ENCODE measurements at regions not wholly inside any gene's neighbourhood (a gene's known extent, or its start where the extent isn't known, plus 50 kb on each side); places are given as distances from the start of the nearest gene placed in this dataset.
A peak's percentile ranks its signal among the peaks of the same experiment; 100 is the strongest.

DNA sequence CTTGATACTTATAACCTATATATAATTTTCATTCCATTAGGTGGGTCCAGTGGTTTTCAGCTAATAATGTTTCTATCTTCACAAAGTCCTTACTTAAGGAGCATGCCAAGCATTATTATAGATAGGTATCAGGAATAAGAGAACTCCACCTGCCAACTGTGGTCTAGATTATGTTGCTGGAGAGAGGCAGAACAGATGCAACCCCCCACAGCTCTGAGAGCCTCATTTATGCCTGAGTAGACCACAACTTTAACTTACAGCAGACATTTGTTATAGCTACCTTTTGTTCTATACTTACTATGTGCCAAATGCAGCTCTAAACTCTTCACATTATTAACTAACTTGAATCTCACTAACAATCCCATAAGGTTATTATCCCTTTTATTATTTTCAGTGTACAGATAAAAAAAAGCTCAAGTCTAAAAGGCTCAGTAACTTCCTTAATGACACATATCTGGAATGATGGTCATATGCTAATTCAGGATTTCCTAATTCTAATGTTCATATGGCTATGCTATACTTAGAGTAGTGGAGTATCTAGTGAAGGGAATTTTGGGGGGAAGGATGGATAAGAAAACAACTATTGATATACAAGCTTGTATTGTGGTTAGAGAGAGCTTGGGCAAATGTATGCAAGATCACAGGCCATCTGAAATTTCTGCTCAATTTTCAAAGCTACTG, 119.1 kb upstream of the RND3 start:
- no peak for DNase-seq
- Mint-ChIP-seq H3K9me3 (ENCODE audit: unreplicated experiment) (no peaks in the 10 kb centered on the region), H3K36me3 (ENCODE audit: insufficient read depth, unreplicated experiment) (no peaks in the 10 kb centered on the region), H3K4me1 (ENCODE audit: low read depth, unreplicated experiment) (peaks cover 6% of the 10 kb centered on the region), H3K4me3 (ENCODE audit: unreplicated experiment) (no peak overlapping the region), H3K27me3 (ENCODE audit: insufficient read depth, unreplicated experiment) (no peaks in the 10 kb centered on the region), H3K27ac (ENCODE audit: unreplicated experiment) (no peak overlapping the region)
- BruUV-seq (replicated peaks), result no TSS peak
- no peak for TF ChIP-seq CTCF (IDR thresholded peaks at IDR 0.05; ENCODE audit: insufficient read depth in 1 of 2, low read depth in 1 of 2, low read length in 1 of 2, severe bottlenecking in 1 of 2, unreplicated experiment in 1 of 2)
- Histone ChIP-seq H3K36me3 (ENCODE audit: control insufficient read depth, insufficient read depth, low read length) (no peaks in the 10 kb centered on the region), H3K27me3 (replicated peaks; ENCODE audit: control insufficient read depth, insufficient read depth, low read length) (no peaks in the 10 kb centered on the region), H3K4me3 (ENCODE audit: low read depth, low read length) (no peak overlapping the region), H3K9me3 (peaks cover 10% of the 10 kb centered on the region), H3K4me1 (peaks cover 10% of the 10 kb centered on the region)
- ChIA-PET CTCF (no interaction called here), POLR2A (interaction anchor here (0.6 to 0.9 kb wide), 2 partner anchors 128 to 1020 kb away, joined by 3 read pairs; no protein-coding TSS in a partner anchor)
- intact Hi-C loops (cut with micrococcal nuclease; ENCODE audit: unreplicated experiment), result no loop called here

GRCh38 chr2:150605664-150606063, 118.2 kb upstream of the RND3 start:
- CTCF ChIA-PET, result no interaction called here
- Mint-ChIP-seq H3K4me1 (ENCODE audit: low read depth, unreplicated experiment) (peaks cover 4% of the 10 kb centered on the region), H3K27ac (ENCODE audit: unreplicated experiment) (no peak overlapping the region), H3K27me3 (ENCODE audit: insufficient read depth, unreplicated experiment) (no peaks in the 10 kb centered on the region), H3K4me3 (ENCODE audit: unreplicated experiment) (no peak overlapping the region), H3K36me3 (ENCODE audit: insufficient read depth, unreplicated experiment) (no peaks in the 10 kb centered on the region), H3K9me3 (ENCODE audit: unreplicated experiment) (no peaks in the 10 kb centered on the region)
- peaks cover 19% of the 10 kb centered on the region for H3K4me1 ChIP-seq
- H3K4me3 ChIP-seq (ENCODE audit: low read depth, low read length), result no peak overlapping the region
- H3K36me3 ChIP-seq (ENCODE audit: control insufficient read depth, insufficient read depth, low read length), result no peaks in the 10 kb centered on the region
- DNase-seq, result no peak
- no TSS peak for BruUV-seq (replicated peaks)
- TF ChIP-seq CTCF (IDR thresholded peaks at IDR 0.05; ENCODE audit: insufficient read depth in 1 of 2, low read depth in 1 of 2, low read length in 1 of 2, severe bottlenecking in 1 of 2, unreplicated experiment in 1 of 2), result no peak
- intact Hi-C loops (cut with micrococcal nuclease; ENCODE audit: unreplicated experiment), result no loop called here
- H3K9me3 ChIP-seq, result peaks cover 10% of the 10 kb centered on the region
- POLR2A ChIA-PET, result no interaction called here
- no peaks in the 10 kb centered on the region for H3K27me3 ChIP-seq (replicated peaks; ENCODE audit: control insufficient read depth, insufficient read depth, low read length)

GRCh38 chr2:150601280-150602038, 114.0 kb upstream of the RND3 start:
- Mint-ChIP-seq H3K9me3 (ENCODE audit: unreplicated experiment) (no peaks in the 10 kb centered on the region), H3K27me3 (ENCODE audit: insufficient read depth, unreplicated experiment) (no peaks in the 10 kb centered on the region), H3K4me1 (ENCODE audit: low read depth, unreplicated experiment) (peaks cover 7% of the 10 kb centered on the region), H3K27ac (ENCODE audit: unreplicated experiment) (no peak overlapping the region), H3K36me3 (ENCODE audit: insufficient read depth, unreplicated experiment) (no peaks in the 10 kb centered on the region), H3K4me3 (ENCODE audit: unreplicated experiment) (peak overlapping the region; percentile 31)
- Histone ChIP-seq H3K27me3 (replicated peaks; ENCODE audit: control insufficient read depth, insufficient read depth, low read length) (no peaks in the 10 kb centered on the region), H3K9me3 (peaks cover 10% of the 10 kb centered on the region), H3K36me3 (ENCODE audit: control insufficient read depth, insufficient read depth, low read length) (no peaks in the 10 kb centered on the region), H3K4me3 (ENCODE audit: low read depth, low read length) (no peak overlapping the region), H3K4me1 (peaks cover 16% of the 10 kb centered on the region)
- intact Hi-C loops (cut with micrococcal nuclease; ENCODE audit: unreplicated experiment), result no loop called here
- DNase-seq, result peak in 1 of 2 experiments; percentile 22
- CTCF ChIA-PET, result interaction anchor here (0.7 to 0.8 kb wide), 2 partner anchors 9 to 184 kb away, joined by 3 read pairs; no protein-coding TSS in a partner anchor
- no TSS peak for BruUV-seq (replicated peaks)
- POLR2A ChIA-PET, result no interaction called here
- TF ChIP-seq CTCF (IDR thresholded peaks at IDR 0.05; ENCODE audit: insufficient read depth in 1 of 2, low read depth in 1 of 2, low read length in 1 of 2, severe bottlenecking in 1 of 2, unreplicated experiment in 1 of 2), result no peak
